Pancreas (tissue), 10 donors: ENCODE measurements at regions not wholly inside any gene's neighbourhood (a gene's known extent, or its start where the extent isn't known, plus 50 kb on each side); places are given as distances from the start of the nearest gene placed in this dataset.

ENCODE experiments used
- ATAC-seq, 4 donors: fragments of 200-7000 bp; cut with Tn5 transposase; one replicate each; pipeline versions ENCODE4 v1.8.0 to v1.9.1; 2020; ENCODE audit warnings: mild to moderate bottlenecking in 4 of 4, moderate library complexity in 4 of 4
- DNase-seq, 6 donors: peaks; one replicate each; pipeline ENCODE4 v3.0.0-alpha.2; 2020
- FAIRE-seq: peaks from 2 replicates; lab custom pipeline; 2012; peaks lifted over from hg19 to GRCh38; lab: Jason Lieb, UNC
- H3K27ac ChIP-seq, 4 donors: fragments of 200-600 bp; sonication (generic); 1 replicate in 3 of 4; 2 replicates in 1 of 4; pipeline versions ENCODE4 v1.5.0 to v1.8.0; 2020
- H3K27me3 ChIP-seq, 4 donors: fragments of 200-600 bp; one replicate each; pipeline ENCODE4 v1.8.0; 2021
- H3K36me3 ChIP-seq, 3 donors: fragments of 200-600 bp; sonication (generic) in 1 of 3; one replicate each; pipeline versions ENCODE4 v1.5.0 to v1.8.0; 2020 to 2021
- H3K4me1 ChIP-seq, 3 donors: fragments of 200-600 bp; one replicate each; pipeline ENCODE4 v1.8.0; 2021
- H3K4me3 ChIP-seq, 4 donors: fragments of 200-600 bp; sonication (generic) in 2 of 4; one replicate each; pipeline versions ENCODE4 v1.5.0 to v1.8.0; 2020 to 2021
- H3K9me3 ChIP-seq, 4 donors: fragments of 200-600 bp; one replicate each; pipeline ENCODE4 v1.8.0; 2021
- CTCF ChIP-seq, 4 donors: fragments of 200-600 bp; sonication (generic) in 3 of 4; IDR thresholded peaks; one replicate each; pipeline versions ENCODE4 v1.5.0 to v1.8.0; 2021; ENCODE audit warnings: antibody characterized with exemption in 4 of 4
- WGBS, 2 donors: extraction: QIAGEN DNeasy Blood & Tissue Kit; methylation state at CpG; one replicate each; pipeline ENCODE4 v1.1.7; 2013; 5-methylcytosine and 5-hydroxymethylcytosine counted together
- intact Hi-C, 3 donors: fragments of 100-400 bp; cut with DNase I; formaldehyde crosslinking; loops; one replicate each; pipeline versions ENCODE4 v1.11.1 to v1.14.2; 2022
- donor health status: healthy with polysubstance abuse.
- donor health status: DM: no; HTN: no; CAD: no; lungs with moderate emphysema.
- donor health status: DM: no; HTN: no; CAD: no.
- donor health status: control.
- donor health status: control.
- donor health status: Bipolar disorder and iron deficiency.
- donor health status: DM: yes; HTN: yes; CAD: no.
- donor health status: DM: no; HTN: no; CAD: no.
- donor health status: DM: no; HTN: no; CAD: no.
- donor health status: DM: yes; HTN: yes; CAD: no.

GRCh38 chr3:20403986-20404740, 218.2 kb upstream of the SGO1 start:
- no peak for TF ChIP-seq CTCF (IDR thresholded peaks at IDR 0.05)
- FAIRE-seq = no peak
- 81 to 88% methylated on average over 3 of the region's 3 CpGs for WGBS, 2 donors
- no peak for ATAC-seq
- no peak overlapping the region for H3K4me3 ChIP-seq
- no peaks in the 10 kb centered on the region for H3K4me1 ChIP-seq
- H3K36me3 ChIP-seq = no peaks in the 10 kb centered on the region
- H3K27ac ChIP-seq = no peak overlapping the region
- intact Hi-C loops = no loop called here
- no peaks in the 10 kb centered on the region for H3K27me3 ChIP-seq
- no peaks in the 10 kb centered on the region for H3K9me3 ChIP-seq
- no peak for DNase-seq

- DNase-seq = no peak
- no peak for FAIRE-seq
- Histone ChIP-seq H3K4me3 (no peak overlapping the region), H3K36me3 (no peaks in the 10 kb centered on the region), H3K4me1 (no peaks in the 10 kb centered on the region), H3K27ac (no peak overlapping the region), H3K27me3 (no peaks in the 10 kb centered on the region), H3K9me3 (no peaks in the 10 kb centered on the region)
- TF ChIP-seq CTCF (IDR thresholded peaks at IDR 0.05) = no peak
- intact Hi-C loops = no loop called here
- WGBS, 2 donors = 95 to 97% methylated on average over 4 of the region's 4 CpGs
- ATAC-seq = no peak
These were observed 215.2 kb upstream of the SGO1 start for GRCh38 chr3:20401253-20401652.

- Histone ChIP-seq H3K9me3 (no peaks in the 10 kb centered on the region), H3K36me3 (no peaks in the 10 kb centered on the region), H3K4me1 (no peaks in the 10 kb centered on the region), H3K27me3 (no peaks in the 10 kb centered on the region), H3K4me3 (no peak overlapping the region), H3K27ac (no peak overlapping the region)
- FAIRE-seq (no peak), DNase-seq (no peak), ATAC-seq (no peak)
- intact Hi-C loops = no loop called here
- no peak for TF ChIP-seq CTCF (IDR thresholded peaks at IDR 0.05)
- 80 to 84% methylated on average over 1 of the region's 1 CpG for WGBS, 2 donors
These were observed 214.7 kb upstream of the SGO1 start for GRCh38 chr3:20400686-20401085.

GRCh38 chr3:20400281-20400680, 214.3 kb upstream of the SGO1 start:
- no peak for DNase-seq
- no peak for ATAC-seq
- no peak overlapping the region for H3K27ac ChIP-seq
- no peak for TF ChIP-seq CTCF (IDR thresholded peaks at IDR 0.05)
- no peaks in the 10 kb centered on the region for H3K27me3 ChIP-seq
- no peak overlapping the region for H3K4me3 ChIP-seq
- H3K9me3 ChIP-seq = no peaks in the 10 kb centered on the region
- no peaks in the 10 kb centered on the region for H3K36me3 ChIP-seq
- H3K4me1 ChIP-seq = no peaks in the 10 kb centered on the region
- intact Hi-C loops = no loop called here
- 73 to 78% methylated on average over 2 of the region's 2 CpGs for WGBS, 2 donors
- FAIRE-seq = no peak

DNA sequence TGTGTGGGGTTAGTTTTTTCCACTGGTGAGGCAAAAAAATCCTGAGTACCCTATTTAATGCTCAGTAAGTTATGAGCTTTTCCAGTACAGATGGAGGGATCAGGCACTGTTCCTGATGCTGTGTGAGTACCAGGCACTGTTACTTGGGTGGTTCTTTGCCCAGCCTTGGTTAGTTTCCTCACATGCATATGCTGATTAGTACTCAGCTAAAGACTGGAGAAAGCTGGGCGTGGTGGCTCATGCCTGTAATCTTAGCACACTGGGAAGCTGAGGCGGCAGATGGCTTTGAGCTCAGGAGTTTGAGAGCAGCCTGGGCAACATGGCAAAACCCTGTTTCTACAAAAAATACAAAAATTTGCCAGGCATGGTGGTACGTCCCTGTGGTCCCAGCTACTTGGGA, 210.3 kb upstream of the SGO1 start:
- Histone ChIP-seq H3K27ac (no peak overlapping the region), H3K4me1 (no peaks in the 10 kb centered on the region), H3K27me3 (no peaks in the 10 kb centered on the region), H3K4me3 (no peak overlapping the region), H3K9me3 (no peaks in the 10 kb centered on the region), H3K36me3 (no peaks in the 10 kb centered on the region)
- DNase-seq (no peak), ATAC-seq (no peak), FAIRE-seq (no peak)
- intact Hi-C loops = no loop called here
- WGBS, 2 donors = 80 to 83% methylated on average over 3 of the region's 3 CpGs
- TF ChIP-seq CTCF (IDR thresholded peaks at IDR 0.05) = no peak
